Uterus (tissue), 2 donors: ENCODE measurements at regions not wholly inside any gene's neighbourhood (a gene's known extent, or its start where the extent isn't known, plus 50 kb on each side); places are given as distances from the start of the nearest gene placed in this dataset.

ENCODE experiments used
- CTCF ChIP-seq, 4 experiments: fragments of 200-600 bp in 2 of 4; fragments of 450-650 bp in 2 of 4; sonication (generic) in 2 of 4; IDR thresholded peaks; one replicate each; pipeline ENCODE4 v1.5.1; 2016 to 2019; ENCODE audit warnings: antibody characterized with exemption in 4 of 4, mild to moderate bottlenecking in 2 of 4, moderate library complexity in 1 of 4
- POLR2A ChIP-seq, 2 donors: fragments of 450-650 bp; IDR thresholded peaks; one replicate each; pipeline ENCODE4 v1.6.1; 2016; ENCODE audit warnings: antibody characterized with exemption in 2 of 2, mild to moderate bottlenecking in 1 of 2, moderate library complexity in 1 of 2

GRCh38 chr11:87539596-87539995 lies 501.9 kb downstream of the TMEM135 start:
- TF ChIP-seq CTCF (IDR thresholded peaks at IDR 0.05) (no peak), POLR2A (IDR thresholded peaks at IDR 0.05) (no peak)
